Sigmoid colon (tissue), 4 donors: ENCODE measurements at regions not wholly inside any gene's neighbourhood (a gene's known extent, or its start where the extent isn't known, plus 50 kb on each side); places are given as distances from the start of the nearest gene placed in this dataset.
"Not testable (repeated sequence)": the region's sequence is repeated elsewhere in the genome, so short reads cannot be mapped to it uniquely, and the experiment has no call there.

ENCODE experiments used
- CTCF ChIP-seq, 4 experiments: fragments of 450-650 bp in 3 of 4; fragments of 200-600 bp in 1 of 4; IDR thresholded peaks; one replicate each; pipeline ENCODE4 v1.5.1; 2016 to 2019; ENCODE audit warnings: antibody characterized with exemption in 4 of 4, mild to moderate bottlenecking in 3 of 4, moderate library complexity in 2 of 4
- EP300 ChIP-seq, 4 donors: sonication (generic); formaldehyde crosslinking; IDR thresholded peaks; one replicate each; pipeline ENCODE4 v1.6.1; 2017; ENCODE audit warnings: antibody characterized with exemption in 4 of 4
- POLR2A ChIP-seq, 2 donors: fragments of 450-650 bp; IDR thresholded peaks; one replicate each; pipeline ENCODE4 v1.6.1; 2016; ENCODE audit warnings: antibody characterized with exemption in 2 of 2, mild to moderate bottlenecking in 2 of 2, moderate library complexity in 2 of 2
- POLR2AphosphoS5 ChIP-seq, 4 donors: sonication (generic); formaldehyde crosslinking; IDR thresholded peaks; one replicate each; pipeline ENCODE4 v1.6.1; 2017; ENCODE audit warnings: antibody characterized with exemption in 4 of 4

GRCh38 chr20:28591680-28592079, 2665.8 kb upstream of the DEFB115 start:
- not testable (repeated sequence) for TF ChIP-seq CTCF, EP300, POLR2AphosphoS5, POLR2A (IDR thresholded peaks at IDR 0.05)
